ENCODE measurements at regions not wholly inside any gene's neighbourhood (a gene's known extent, or its start where the extent isn't known, plus 50 kb on each side); places are given as distances from the start of the nearest gene placed in this dataset.

DNA sequence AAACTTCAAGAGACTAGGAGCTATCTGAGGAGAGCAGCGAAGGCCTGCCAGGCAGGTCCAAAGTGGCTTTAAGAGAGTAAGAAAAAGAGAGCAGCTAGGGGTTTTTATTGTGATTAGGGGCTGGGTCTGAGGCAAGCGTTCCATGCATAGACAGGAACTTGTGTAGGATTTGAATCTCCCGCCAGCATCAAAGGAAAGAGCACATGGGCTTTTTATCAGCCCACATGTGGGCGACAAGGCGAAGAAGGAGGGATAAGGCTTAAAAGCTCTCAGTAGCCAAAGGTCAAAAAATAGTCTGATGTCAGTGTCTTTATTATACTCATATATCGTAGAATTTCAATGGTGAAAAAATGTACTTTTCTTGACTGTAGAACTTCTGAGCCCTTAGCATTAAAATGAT lies 178.5 kb upstream of the TMEFF2 start:
- no peak for DNase-seq (ENCODE audit: low read depth)

DNA sequence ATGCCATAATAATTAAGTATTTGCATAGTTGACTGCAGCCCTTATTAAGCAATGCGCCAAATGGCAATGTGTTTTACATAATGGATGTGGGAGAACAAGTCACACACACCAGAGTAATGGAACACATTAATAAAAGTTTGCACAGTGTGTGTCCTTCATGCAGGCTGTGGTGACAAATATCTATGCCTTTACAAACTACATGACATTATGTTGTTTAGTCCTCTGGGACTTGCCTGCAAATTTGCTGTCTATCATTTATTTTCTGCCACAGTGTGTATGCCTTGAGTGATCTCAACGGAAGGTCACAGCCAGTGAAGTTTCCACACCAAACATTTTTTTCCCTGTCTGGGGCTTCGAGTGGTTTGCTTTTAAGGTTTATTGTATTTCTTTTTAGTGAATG lies 175.2 kb upstream of the TMEFF2 start:
- no peak for DNase-seq (ENCODE audit: low read depth)

DNA sequence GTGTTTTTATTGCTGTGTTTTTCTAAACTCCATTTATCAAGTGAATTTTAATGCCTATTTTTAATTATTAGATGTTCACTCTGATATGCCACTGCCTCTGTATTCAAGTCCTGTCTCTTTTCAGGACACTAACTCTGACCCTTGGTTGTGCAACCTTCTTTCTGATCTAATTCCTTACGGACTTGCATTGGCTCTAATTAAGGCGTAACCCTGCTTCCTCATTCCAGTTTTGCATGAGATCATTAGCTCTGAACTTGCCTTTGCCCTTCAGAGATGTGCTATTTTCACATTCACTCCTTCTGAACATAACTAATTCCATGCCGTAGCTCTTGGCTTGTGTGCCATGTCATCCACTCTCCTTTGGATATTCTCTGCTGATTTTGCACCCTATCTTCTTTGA lies 162.5 kb upstream of the TMEFF2 start:
- DNase-seq (ENCODE audit: low read depth): no peak

GRCh38 chr2:192354512-192355244 lies 159.9 kb upstream of the TMEFF2 start:
- no peak for DNase-seq (ENCODE audit: low read depth)

- DNase-seq (ENCODE audit: low read depth): no peak
Observed at GRCh38 chr2:192347542-192347941, 152.8 kb upstream of the TMEFF2 start.

GRCh38 chr2:192345287-192345686 lies 150.6 kb upstream of the TMEFF2 start:
- no peak for DNase-seq (ENCODE audit: low read depth)

- no peak for DNase-seq (ENCODE audit: low read depth)
Observed at GRCh38 chr2:192333642-192334041, 138.9 kb upstream of the TMEFF2 start.

DNA sequence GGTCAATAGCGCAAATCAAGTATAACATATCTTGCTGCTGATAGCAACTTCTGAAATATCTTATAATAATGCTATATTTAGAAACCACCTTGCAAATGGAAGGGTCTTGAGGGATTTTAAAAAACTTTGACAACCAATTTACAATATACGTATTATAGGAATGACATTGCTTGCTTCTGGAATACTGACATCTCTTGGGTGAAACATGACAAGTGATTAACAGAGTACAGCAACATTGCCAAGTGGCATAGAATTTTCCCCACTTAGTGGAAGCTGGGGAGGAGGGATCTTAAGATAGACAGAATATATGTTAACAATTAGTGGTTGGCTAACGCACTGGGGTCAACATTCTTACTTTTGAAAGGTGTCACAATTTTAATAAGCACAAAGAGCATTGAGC lies 133.6 kb upstream of the TMEFF2 start:
- DNase-seq (ENCODE audit: low read depth): no peak

GRCh38 chr2:192327576-192327975 lies 132.8 kb upstream of the TMEFF2 start:
- no peak for DNase-seq (ENCODE audit: low read depth)

GRCh38 chr2:192315543-192315942 lies 120.8 kb upstream of the TMEFF2 start:
- no peak for DNase-seq (ENCODE audit: low read depth)

DNA sequence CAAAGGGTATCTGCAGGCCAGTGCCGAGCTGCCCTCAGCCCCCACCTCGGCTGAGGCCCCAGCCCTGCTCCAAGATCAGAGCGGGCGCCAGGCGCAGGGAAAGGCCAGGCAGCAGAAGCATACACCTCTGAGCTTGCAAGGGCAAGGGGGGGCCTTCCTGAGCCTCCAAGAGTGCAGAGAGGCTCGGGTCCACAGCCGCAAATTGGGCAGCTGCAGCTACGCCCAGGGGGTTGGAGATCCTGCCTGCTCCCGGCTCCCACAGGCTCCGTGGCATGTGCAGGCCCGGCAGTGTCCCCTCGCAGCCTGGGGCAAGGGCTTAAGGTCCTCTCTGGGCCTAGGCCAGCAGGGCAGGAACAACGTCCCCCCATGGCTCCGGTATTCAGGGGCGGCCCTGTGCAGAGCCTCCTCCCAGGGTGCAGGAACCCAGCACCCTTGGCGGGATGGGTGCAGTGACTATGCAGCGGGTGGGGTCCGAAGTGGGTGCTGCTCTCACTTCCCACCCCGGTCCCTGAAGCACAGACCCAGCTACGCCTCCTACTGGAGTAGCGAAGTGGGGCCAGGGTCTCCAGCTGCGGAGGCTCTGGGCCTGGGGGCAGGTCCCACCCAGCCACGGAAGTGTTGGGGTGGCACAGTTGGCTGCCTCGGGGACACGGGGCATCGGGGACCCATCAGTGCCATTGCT lies 120.2 kb upstream of the TMEFF2 start:
- DNase-seq (ENCODE audit: low read depth): no peak

DNA sequence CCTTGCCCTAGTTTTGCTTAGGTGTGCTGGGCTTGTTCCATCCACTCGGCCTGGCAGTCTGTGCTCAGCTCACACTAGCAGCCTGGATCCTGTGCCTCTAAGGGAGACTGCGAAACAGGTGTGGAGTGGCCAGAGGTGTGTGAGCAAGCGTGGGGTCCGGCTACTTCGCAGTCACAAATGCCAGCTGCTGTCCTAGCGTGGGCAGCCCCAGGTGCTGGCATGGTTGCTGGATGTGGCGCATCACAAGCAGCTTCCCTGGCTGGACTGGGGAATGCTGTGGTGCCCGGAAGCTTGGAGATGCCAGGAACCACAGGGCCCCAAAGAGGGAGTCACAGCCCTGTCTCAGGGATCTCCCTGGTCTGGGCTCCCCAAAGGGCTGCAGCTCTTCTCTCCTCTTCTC lies 119.0 kb upstream of the TMEFF2 start:
- no peak for DNase-seq (ENCODE audit: low read depth)

DNA sequence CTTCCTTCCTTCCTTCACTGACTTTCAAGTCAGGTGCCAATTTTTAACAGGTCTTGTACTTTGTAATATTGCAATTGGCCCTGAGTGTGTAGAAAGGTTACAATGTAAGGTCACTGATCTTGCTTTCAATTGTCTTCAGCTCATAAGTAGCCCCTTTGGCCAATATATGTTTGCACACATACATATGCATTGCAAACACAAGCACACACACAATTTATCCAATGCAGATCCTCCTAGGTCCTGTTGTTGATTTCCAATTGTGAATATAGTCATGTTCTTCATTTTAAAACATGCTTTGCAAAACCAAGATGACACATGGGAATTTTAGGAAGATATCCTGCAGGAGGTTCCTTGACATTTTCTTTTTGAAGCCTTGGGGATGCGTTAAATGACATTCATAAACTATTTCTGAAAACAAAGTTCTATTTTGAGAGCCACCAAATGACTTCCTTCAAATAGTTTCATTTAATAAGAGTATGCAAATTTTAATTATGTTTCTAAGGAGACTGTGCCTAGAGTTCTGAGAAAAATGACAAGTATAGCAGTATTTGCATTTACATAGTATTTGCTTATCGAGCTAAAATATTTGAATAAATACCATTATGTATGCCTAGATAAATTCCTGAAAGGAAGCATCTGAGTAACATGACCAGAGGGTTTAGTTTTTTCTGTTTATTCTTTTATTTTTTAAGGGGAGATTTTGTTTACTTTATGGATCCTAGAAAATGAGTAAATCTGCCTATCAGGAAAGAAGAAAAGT lies 117.1 kb upstream of the TMEFF2 start:
- DNase-seq (ENCODE audit: low read depth): no peak

DNA sequence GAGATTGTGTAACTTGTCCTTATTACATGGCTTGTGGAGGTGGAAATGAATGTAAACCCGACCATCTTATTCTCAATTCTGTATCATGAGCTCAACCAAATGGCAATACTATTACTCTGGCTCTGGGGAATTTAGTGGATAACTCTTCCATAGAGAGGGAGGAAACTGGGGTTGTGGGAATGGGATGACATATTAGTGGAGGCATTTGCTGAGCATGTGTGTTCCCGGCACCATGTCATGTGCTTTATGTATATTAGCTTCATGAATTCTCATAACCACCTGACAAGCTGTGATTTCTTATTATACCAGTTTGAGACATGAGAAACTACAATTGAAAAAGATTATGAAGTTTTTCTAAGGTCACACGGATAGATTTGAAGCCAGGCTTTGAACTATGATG lies 112.8 kb upstream of the TMEFF2 start:
- no peak for DNase-seq (ENCODE audit: low read depth)

GRCh38 chr2:192298664-192299063 lies 103.9 kb upstream of the TMEFF2 start:
- DNase-seq (ENCODE audit: low read depth): no peak

GRCh38 chr2:192292478-192292877 lies 97.7 kb upstream of the TMEFF2 start:
- no peak for DNase-seq (ENCODE audit: low read depth)

- DNase-seq (ENCODE audit: low read depth): no peak
Observed at GRCh38 chr2:192288295-192288694, 93.6 kb upstream of the TMEFF2 start.

DNA sequence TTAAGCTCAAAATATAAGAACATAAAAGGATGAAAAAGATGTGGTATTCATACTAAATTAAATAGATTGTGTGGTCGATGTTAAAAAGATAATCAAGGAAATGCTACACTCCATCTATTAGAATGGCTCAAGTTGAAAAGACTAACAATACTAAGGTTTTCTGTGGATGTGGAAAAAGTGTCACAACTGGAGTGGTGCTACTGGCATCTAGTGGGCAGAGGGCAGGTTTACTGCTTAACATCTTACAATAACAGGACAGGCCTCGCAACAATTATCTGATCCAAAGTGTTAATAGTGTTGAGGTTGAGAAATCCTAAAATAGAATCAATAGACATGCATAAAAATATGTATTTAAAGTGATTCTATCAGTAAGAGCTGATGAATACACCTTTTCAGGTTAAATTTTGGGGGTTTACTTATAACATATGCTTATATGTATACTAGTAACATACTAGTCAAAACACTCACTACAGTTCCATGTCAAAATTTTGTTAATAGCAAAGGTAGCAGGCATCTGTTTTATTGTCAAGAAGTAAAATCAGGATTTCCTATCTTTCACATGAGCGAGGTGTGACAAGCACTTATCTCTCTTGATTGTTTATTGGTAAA lies 91.5 kb upstream of the TMEFF2 start:
- no peak for DNase-seq (ENCODE audit: low read depth)

DNA sequence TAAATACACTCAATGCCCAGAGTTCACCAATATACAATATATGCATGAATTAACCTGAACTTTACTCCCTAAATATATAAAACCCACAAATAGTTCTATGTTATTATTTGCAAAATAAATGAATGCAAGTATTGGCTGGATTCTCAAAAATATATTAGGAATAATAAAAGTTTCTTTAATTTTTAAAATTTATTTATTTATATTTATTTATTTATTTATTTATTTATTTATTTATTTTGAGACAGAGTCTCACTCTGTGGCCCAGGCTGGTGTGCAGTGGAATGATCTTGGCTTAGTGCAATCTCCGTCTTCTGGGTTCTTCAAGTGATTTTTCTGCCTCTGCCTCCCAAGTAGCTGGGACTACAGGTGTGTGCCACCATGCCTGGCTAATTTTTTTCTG lies 88.7 kb upstream of the TMEFF2 start:
- DNase-seq (ENCODE audit: low read depth): no peak

DNA sequence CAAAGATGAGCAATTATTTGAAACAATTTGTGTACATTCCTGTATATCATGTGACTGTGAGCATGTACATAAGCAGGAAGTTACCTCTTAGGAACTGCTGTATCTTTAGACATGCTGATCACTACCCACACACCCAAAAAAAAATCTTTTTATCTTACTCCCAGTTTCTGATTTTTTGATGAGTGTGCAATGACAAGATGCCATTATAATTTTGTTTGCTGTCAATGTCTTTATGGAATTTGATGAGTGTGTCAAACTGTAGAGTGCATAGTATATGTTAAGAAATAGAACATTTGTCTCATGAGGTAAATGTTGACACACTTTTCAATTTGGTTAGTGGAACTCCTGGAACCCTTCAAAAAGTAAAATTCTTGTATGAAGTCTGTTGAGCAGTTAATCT lies 84.0 kb upstream of the TMEFF2 start:
- DNase-seq (ENCODE audit: low read depth): no peak

- DNase-seq (ENCODE audit: low read depth): no peak
Observed at GRCh38 chr2:192277494-192278109, 82.9 kb upstream of the TMEFF2 start.

GRCh38 chr2:192275632-192276031 lies 80.9 kb upstream of the TMEFF2 start:
- no peak for DNase-seq (ENCODE audit: low read depth)

Data from activated T-cell treated with anti-CD3 and anti-CD28 coated beads for 24 hours (primary cell).